ENCODE measurements at regions not wholly inside any gene's neighbourhood (a gene's known extent, or its start where the extent isn't known, plus 50 kb on each side); places are given as distances from the start of the nearest gene placed in this dataset.

DNA sequence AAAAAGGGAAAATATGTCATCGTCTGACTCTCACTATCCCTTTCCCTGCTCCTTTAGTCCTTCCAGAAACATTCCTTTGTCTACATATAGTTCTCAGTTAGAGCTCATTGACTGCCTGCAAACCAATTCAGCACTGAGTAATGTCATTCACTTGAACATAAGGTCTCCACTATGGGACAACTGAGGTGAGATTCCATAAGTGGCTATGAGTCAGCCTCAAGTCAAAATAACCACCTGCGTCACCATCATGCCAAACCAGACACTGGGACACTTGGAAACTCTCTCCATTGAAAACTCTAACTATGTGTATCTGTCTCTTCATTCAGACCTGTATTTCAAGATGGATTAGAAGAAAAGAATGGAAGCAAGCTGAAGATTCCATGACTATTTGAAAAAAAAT lies 878.0 kb upstream of the PIK3C3 start:
- Histone ChIP-seq H3K27me3 (no peaks in the 10 kb centered on the region), H3K4me1 (no peaks in the 10 kb centered on the region), H3K36me3 (no peaks in the 10 kb centered on the region), H3K27ac (no peak overlapping the region), H3K9me3 (no peaks in the 10 kb centered on the region), H3K4me3 (no peak overlapping the region)
- TF ChIP-seq, protein P1, sequence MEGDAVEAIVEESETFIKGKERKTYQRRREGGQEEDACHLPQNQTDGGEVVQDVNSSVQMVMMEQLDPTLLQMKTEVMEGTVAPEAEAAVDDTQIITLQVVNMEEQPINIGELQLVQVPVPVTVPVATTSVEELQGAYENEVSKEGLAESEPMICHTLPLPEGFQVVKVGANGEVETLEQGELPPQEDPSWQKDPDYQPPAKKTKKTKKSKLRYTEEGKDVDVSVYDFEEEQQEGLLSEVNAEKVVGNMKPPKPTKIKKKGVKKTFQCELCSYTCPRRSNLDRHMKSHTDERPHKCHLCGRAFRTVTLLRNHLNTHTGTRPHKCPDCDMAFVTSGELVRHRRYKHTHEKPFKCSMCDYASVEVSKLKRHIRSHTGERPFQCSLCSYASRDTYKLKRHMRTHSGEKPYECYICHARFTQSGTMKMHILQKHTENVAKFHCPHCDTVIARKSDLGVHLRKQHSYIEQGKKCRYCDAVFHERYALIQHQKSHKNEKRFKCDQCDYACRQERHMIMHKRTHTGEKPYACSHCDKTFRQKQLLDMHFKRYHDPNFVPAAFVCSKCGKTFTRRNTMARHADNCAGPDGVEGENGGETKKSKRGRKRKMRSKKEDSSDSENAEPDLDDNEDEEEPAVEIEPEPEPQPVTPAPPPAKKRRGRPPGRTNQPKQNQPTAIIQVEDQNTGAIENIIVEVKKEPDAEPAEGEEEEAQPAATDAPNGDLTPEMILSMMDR (IDR thresholded peaks at IDR 0.05) = no peak
- TF ChIP-seq EP300 (IDR thresholded peaks at IDR 0.05) (no peak), POLR2A (IDR thresholded peaks at IDR 0.05) (no peak), POLR2AphosphoS5 (IDR thresholded peaks at IDR 0.05) (no peak)
- 81% methylated on average over 2 of the region's 2 CpGs for WGBS
- no peak for DNase-seq (ENCODE audit: low spot score in 2 of 2)

DNA sequence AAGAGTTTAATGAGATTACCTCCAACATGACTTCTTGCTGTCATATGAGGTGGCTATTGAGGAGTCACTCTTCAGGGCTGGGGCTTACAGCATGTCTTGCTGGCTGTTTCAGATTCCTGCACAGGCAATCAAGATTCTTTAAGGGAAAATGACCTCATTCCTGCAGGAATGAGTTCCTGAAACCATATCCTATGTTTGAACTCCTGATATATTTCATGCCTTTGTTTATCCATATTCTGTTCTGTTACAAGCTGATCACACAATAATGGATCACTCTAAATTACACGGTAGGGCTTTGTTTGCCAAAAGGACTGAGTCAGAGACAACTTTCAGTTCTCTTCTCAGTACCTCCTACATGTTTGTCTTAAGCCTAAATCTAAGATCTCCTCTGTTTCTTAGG lies 879.8 kb upstream of the PIK3C3 start:
- Histone ChIP-seq H3K27ac (no peak overlapping the region), H3K4me3 (no peak overlapping the region), H3K27me3 (no peaks in the 10 kb centered on the region), H3K36me3 (no peaks in the 10 kb centered on the region), H3K4me1 (no peaks in the 10 kb centered on the region), H3K9me3 (no peaks in the 10 kb centered on the region)
- DNase-seq (ENCODE audit: low spot score in 2 of 2) = no peak
- WGBS = 13% methylated on average over 1 of the region's 1 CpG
- TF ChIP-seq EP300 (IDR thresholded peaks at IDR 0.05) (no peak), POLR2AphosphoS5 (IDR thresholded peaks at IDR 0.05) (no peak), POLR2A (IDR thresholded peaks at IDR 0.05) (no peak)
- TF ChIP-seq, protein P1 (IDR thresholded peaks at IDR 0.05) = no peak

- Histone ChIP-seq H3K9me3 (no peaks in the 10 kb centered on the region), H3K36me3 (no peaks in the 10 kb centered on the region), H3K27ac (no peak overlapping the region), H3K27me3 (no peaks in the 10 kb centered on the region), H3K4me3 (no peak overlapping the region), H3K4me1 (no peaks in the 10 kb centered on the region)
- 77% methylated on average over 3 of the region's 3 CpGs for WGBS
- no peak for DNase-seq (ENCODE audit: low spot score in 2 of 2)
- TF ChIP-seq POLR2AphosphoS5 (IDR thresholded peaks at IDR 0.05) (no peak), EP300 (IDR thresholded peaks at IDR 0.05) (no peak), POLR2A (IDR thresholded peaks at IDR 0.05) (no peak)
- TF ChIP-seq, protein P1 (IDR thresholded peaks at IDR 0.05) = no peak
These were observed 881.6 kb upstream of the PIK3C3 start for GRCh38 chr18:41073372-41073954.

GRCh38 chr18:41072946-41073345 lies 882.1 kb upstream of the PIK3C3 start:
- H3K4me3 ChIP-seq = no peak overlapping the region
- TF ChIP-seq POLR2AphosphoS5 (IDR thresholded peaks at IDR 0.05) (no peak), POLR2A (IDR thresholded peaks at IDR 0.05) (no peak), EP300 (IDR thresholded peaks at IDR 0.05) (no peak)
- TF ChIP-seq, protein P1 (IDR thresholded peaks at IDR 0.05) = no peak
- H3K27me3 ChIP-seq = no peaks in the 10 kb centered on the region
- no peak overlapping the region for H3K27ac ChIP-seq
- DNase-seq (ENCODE audit: low spot score in 2 of 2) = no peak
- H3K4me1 ChIP-seq = no peaks in the 10 kb centered on the region
- no peaks in the 10 kb centered on the region for H3K9me3 ChIP-seq
- WGBS = 68% methylated on average over 1 of the region's 1 CpG
- no peaks in the 10 kb centered on the region for H3K36me3 ChIP-seq

DNA sequence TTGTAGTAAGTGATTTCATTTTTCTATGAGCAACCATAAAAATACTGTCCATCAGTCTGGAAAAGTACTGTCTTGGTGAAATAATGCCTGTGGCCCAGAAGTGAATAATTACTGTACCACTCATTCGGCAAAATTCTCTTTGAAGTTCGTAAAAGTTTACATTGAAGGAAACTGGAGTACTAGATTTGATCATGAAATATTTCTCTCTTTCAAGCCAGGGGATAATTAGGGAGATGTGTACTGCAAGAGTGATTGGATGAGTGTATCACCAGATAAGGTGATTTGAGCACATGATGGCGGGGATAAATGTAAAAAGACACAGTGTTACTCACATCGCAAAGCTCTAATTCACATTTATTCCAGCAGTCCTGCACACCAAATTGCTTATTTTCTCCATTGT lies 883.2 kb upstream of the PIK3C3 start:
- 80% methylated on average over 4 of the region's 4 CpGs for WGBS
- TF ChIP-seq, protein P1 (IDR thresholded peaks at IDR 0.05) = no peak
- TF ChIP-seq POLR2A (IDR thresholded peaks at IDR 0.05) (no peak), POLR2AphosphoS5 (IDR thresholded peaks at IDR 0.05) (no peak), EP300 (IDR thresholded peaks at IDR 0.05) (no peak)
- Histone ChIP-seq H3K27ac (no peak overlapping the region), H3K9me3 (no peaks in the 10 kb centered on the region), H3K36me3 (no peaks in the 10 kb centered on the region), H3K4me3 (no peak overlapping the region), H3K27me3 (no peaks in the 10 kb centered on the region), H3K4me1 (no peaks in the 10 kb centered on the region)
- no peak for DNase-seq (ENCODE audit: low spot score in 2 of 2)
